HG02884 (cell line): ENCODE measurements at regions not wholly inside any gene's neighbourhood (a gene's known extent, or its start where the extent isn't known, plus 50 kb on each side); places are given as distances from the start of the nearest gene placed in this dataset.

Experiments used
- ATAC-seq: cut with Tn5 transposase; IDR thresholded peaks from one replicate; pipeline ENCODE4 v1.9.1; 2021; ENCODE audit warnings: mild to moderate bottlenecking, moderate library complexity; ENCODE audit not compliant: unreplicated experiment

- ATAC-seq = no peak
Measured at GRCh38 chr11:95586155-95586554, 203.4 kb downstream of the FAM76B start.

- no peak for ATAC-seq
Measured at GRCh38 chr11:95585752-95586077, 203.9 kb downstream of the FAM76B start.

- ATAC-seq = no peak
Measured at GRCh38 chr11:95585069-95585751, 204.4 kb downstream of the FAM76B start.

- peak; percentile 68 for ATAC-seq
Measured at GRCh38 chr11:95584589-95584988, 205.0 kb downstream of the FAM76B start.

- ATAC-seq = peak; percentile 28
Measured at GRCh38 chr11:95584180-95584579, 205.4 kb downstream of the FAM76B start.

GRCh38 chr11:95577716-95578460 lies 211.7 kb downstream of the FAM76B start:
- ATAC-seq = no peak

GRCh38 chr11:95576146-95576845 lies 213.3 kb downstream of the FAM76B start:
- ATAC-seq = no peak

- no peak for ATAC-seq
Measured at GRCh38 chr11:95575517-95575916, 214.1 kb downstream of the FAM76B start.

- ATAC-seq = no peak
Measured at GRCh38 chr11:95571718-95572260, 217.8 kb downstream of the FAM76B start.

- ATAC-seq = no peak
Measured at GRCh38 chr11:95570845-95571244, 218.7 kb downstream of the FAM76B start.

- ATAC-seq = no peak
Measured at GRCh38 chr11:95569207-95569606, 220.4 kb downstream of the FAM76B start.

- no peak for ATAC-seq
Measured at GRCh38 chr11:95568281-95568680, 221.3 kb downstream of the FAM76B start.

GRCh38 chr11:95567685-95568084 lies 221.9 kb downstream of the FAM76B start:
- ATAC-seq = no peak

GRCh38 chr11:95566211-95566610 lies 223.4 kb downstream of the FAM76B start:
- ATAC-seq = no peak

- ATAC-seq = no peak
Measured at GRCh38 chr11:95565724-95566141, 223.8 kb downstream of the FAM76B start.

- no peak for ATAC-seq
Measured at GRCh38 chr11:95563859-95564258, 225.7 kb downstream of the FAM76B start.

GRCh38 chr11:95563173-95563572 lies 226.4 kb downstream of the FAM76B start:
- ATAC-seq = no peak

- ATAC-seq = no peak
Measured at GRCh38 chr11:95562196-95562921, 227.2 kb downstream of the FAM76B start.

- no peak for ATAC-seq
Measured at GRCh38 chr11:95559899-95560298, 229.7 kb downstream of the FAM76B start.

- no peak for ATAC-seq
Measured at GRCh38 chr11:95557376-95557775, 232.2 kb downstream of the FAM76B start.
